AG10803 (cell line): ENCODE measurements at regions not wholly inside any gene's neighbourhood (a gene's known extent, or its start where the extent isn't known, plus 50 kb on each side); places are given as distances from the start of the nearest gene placed in this dataset.

Experiments used
- DNase-seq: peaks from one replicate; pipeline ENCODE4 v3.0.0; 2010; ENCODE audit warnings: low read depth
- H3K4me3 ChIP-seq: 2 replicates; pipeline ENCODE4 v1.5.1; 2011; ENCODE audit warnings: mild to moderate bottlenecking, low read length, control low read depth
- CTCF ChIP-seq: conservative IDR thresholded peaks from 2 replicates; pipeline ENCODE4 v1.5.1; 2011; ENCODE audit warnings: mild to moderate bottlenecking, low read length, control low read depth, inconsistent platforms

- no peak for DNase-seq
- TF ChIP-seq CTCF = no peak
- no peak overlapping the region for H3K4me3 ChIP-seq
Measured at GRCh38 chr5:29550523-29550922, 1643.0 kb upstream of the CDH6 start.

- TF ChIP-seq CTCF = no peak
- H3K4me3 ChIP-seq = no peak overlapping the region
- DNase-seq = no peak
Measured at GRCh38 chr5:29548262-29548661, 1645.2 kb upstream of the CDH6 start.

DNA sequence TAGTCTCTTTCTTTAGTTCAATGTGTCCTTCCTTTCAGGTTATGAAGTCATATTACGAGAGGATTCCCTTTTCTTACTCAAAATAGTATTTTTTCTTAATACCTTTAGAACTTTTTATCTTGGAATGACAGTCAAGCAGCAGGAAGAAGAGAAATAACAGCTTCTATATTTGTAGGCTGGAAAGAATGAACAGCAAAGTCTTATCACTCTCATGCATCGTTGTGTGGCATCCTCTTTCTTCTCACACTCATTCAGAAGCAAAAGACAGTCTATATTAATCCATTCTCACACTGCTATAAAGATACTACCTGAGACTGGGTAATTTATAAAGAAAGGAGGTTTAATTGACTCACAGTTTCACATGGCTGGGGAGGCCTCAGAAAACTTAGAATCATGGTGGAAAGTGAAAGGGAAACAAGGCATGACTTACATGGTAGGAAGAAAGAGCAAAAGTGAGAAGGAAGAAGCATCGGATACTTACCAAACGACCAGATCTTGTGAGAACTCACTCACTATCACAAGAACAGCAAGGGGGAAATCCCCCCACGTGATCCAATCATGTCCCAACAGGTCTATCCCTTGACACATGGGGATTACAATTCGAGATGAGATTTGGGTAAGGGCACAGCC, 1646.1 kb upstream of the CDH6 start:
- DNase-seq = no peak
- TF ChIP-seq CTCF = no peak
- no peak overlapping the region for H3K4me3 ChIP-seq

DNA sequence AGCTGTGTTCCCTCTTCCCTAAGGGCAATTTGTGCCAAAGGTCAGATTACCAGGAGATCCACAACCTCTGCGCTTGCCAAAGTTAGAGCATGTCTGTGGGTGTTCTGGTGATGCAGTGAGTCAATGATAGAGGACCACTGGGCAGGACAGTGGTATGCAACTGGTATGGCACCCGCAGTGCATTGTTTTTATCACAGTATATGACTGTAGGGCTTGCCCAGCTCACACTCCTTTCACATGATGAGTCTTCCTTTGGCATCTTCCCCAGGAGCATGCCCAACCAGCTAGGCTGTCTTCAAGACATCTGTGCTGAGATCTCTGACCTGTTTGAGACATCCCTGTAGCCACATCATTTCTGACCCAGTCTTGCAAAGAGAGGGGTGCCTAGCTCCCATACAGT, 1650.0 kb upstream of the CDH6 start:
- no peak for DNase-seq
- no peak for TF ChIP-seq CTCF
- no peak overlapping the region for H3K4me3 ChIP-seq

DNA sequence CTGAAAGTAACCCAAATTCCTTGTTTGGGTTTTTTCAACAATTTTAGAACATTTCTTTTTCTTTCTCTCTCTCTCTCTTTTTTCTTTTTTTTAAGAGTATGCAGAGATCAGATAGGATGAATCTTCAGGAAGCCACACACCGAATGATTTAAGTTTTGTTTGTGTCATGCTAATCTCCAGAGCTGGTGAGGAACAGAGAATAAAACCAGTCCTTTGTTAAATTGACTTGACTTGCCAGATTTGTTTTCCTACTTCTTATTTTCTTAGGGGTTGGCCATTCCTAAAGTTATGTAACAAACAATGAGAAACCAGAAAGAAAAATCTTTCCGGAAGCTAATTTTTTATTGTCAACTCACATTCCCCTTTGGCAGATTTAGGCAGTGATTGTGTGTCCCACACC, 1669.3 kb upstream of the CDH6 start:
- no peak for DNase-seq
- no peak for TF ChIP-seq CTCF
- H3K4me3 ChIP-seq = no peak overlapping the region

DNA sequence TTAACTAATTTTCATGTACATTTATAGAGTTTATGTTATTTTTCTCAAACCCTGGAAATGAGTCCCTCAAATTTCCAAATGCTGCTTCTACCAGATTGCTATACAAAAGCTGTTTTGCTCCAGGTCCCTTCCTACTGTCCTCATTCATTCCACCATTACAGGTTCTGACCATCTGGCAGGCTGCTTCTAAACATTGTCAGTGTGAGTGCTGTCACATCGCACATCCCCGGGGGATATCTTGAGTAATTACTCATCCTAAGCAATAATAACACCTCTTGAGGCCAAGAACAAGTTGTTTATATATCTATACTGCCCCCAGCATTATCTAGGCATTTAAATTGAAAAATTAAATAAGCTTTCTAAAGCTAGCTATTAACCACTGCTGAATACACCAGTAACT, 1675.3 kb upstream of the CDH6 start:
- no peak overlapping the region for H3K4me3 ChIP-seq
- no peak for TF ChIP-seq CTCF
- DNase-seq = no peak

- TF ChIP-seq CTCF = no peak
- no peak for DNase-seq
- H3K4me3 ChIP-seq = no peak overlapping the region
Measured at GRCh38 chr5:29516224-29516623, 1677.3 kb upstream of the CDH6 start.
